Vagina (tissue), 2 donors: ENCODE measurements at regions not wholly inside any gene's neighbourhood (a gene's known extent, or its start where the extent isn't known, plus 50 kb on each side); places are given as distances from the start of the nearest gene placed in this dataset.

Source experiments
- CTCF ChIP-seq, 3 experiments: fragments of 450-650 bp in 2 of 3; fragments of 200-600 bp in 1 of 3; sonication (generic) in 1 of 3; IDR thresholded peaks; one replicate each; pipeline ENCODE4 v1.5.1; 2017 to 2019; ENCODE audit warnings: antibody characterized with exemption in 3 of 3, mild to moderate bottlenecking in 2 of 3, moderate library complexity in 2 of 3
- POLR2A ChIP-seq, 2 donors: fragments of 450-650 bp; IDR thresholded peaks; one replicate each; pipeline ENCODE4 v1.6.1; 2017; ENCODE audit warnings: antibody characterized with exemption in 2 of 2, mild to moderate bottlenecking in 2 of 2, moderate library complexity in 2 of 2
- POLR2AphosphoS5 ChIP-seq, 2 donors: sonication (generic); formaldehyde crosslinking; IDR thresholded peaks; one replicate each; pipeline ENCODE4 v1.9.0; 2017; ENCODE audit warnings: antibody characterized with exemption in 2 of 2, mild to moderate bottlenecking in 2 of 2, low read depth in 1 of 2; ENCODE audit not compliant: insufficient read depth in 1 of 2

GRCh38 chr15:22251422-22251821, 171.1 kb downstream of the OR4M2 start:
- TF ChIP-seq CTCF (IDR thresholded peaks at IDR 0.05): no peak
- TF ChIP-seq POLR2A (IDR thresholded peaks at IDR 0.05): no peak
- TF ChIP-seq POLR2AphosphoS5 (IDR thresholded peaks at IDR 0.05; ENCODE audit: insufficient read depth in 1 of 2, low read depth in 1 of 2): no peak
